GM13977 (cell line): ENCODE measurements at regions not wholly inside any gene's neighbourhood (a gene's known extent, or its start where the extent isn't known, plus 50 kb on each side); places are given as distances from the start of the nearest gene placed in this dataset.

Experiments
- DNase-seq: peaks from one replicate; pipeline ENCODE4 v3.0.0; 2012; ENCODE audit warnings: low spot score
- in situ Hi-C: fragments of 300-500 bp; cut with MboI; formaldehyde crosslinking; loops from one replicate; pipeline ENCODE4 v1.12.0; 2022; ENCODE audit warnings: low sequenced_read_pairs, low pct_unique_long_range_greater_than_20kb, mixed read lengths, inconsistent platforms; ENCODE audit not compliant: unreplicated experiment
- TF ChIP-seq, protein P1 (sequence below): IDR thresholded peaks from 2 replicates; pipeline ENCODE4 v1.5.1; 2012; ENCODE audit warnings: mild to moderate bottlenecking, control low read depth; ENCODE audit not compliant: insufficient read depth; ENCODE audit errors: extremely low read depth, missing control alignments

DNA sequence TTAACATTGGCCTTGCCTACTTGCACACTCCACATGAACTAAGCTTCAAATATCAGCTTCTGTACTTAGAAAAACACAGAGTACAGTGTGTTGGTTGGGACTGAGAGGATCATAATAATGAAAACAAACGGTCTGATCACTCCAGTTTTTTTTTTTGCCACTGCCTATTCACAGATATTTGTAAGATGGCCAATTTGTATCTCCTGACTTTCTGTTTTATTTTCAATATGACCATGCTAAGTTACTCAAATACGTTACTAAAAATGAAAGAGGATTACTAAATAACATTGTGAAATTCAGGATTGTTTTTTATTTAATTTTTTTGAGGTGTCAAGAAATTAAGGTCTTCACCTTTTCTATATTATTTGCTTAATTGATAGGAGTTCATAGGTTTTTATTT, 595.1 kb downstream of the TUSC7 start:
- in situ Hi-C loops: no loop called here

DNA sequence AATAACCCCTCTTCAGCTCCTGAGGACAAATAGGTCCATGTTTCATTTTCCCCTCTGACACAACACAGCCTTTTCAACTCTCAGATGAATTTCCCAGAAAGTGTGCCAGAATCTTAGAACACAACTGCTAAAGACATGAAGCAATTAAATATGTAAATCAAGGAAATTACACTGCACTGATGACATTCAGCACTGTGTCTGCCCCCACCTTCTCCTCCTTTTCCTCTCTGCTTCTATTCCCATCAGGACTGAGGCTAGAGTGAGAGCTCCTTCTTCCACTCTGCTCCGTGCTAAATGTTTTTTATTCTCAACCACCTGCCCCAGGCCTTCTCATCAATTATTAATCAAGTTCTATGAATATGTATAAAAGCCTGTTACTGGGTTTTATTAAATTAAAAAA, 596.1 kb downstream of the TUSC7 start:
- no peak for DNase-seq
- in situ Hi-C loops: no loop called here
- TF ChIP-seq, protein P1, sequence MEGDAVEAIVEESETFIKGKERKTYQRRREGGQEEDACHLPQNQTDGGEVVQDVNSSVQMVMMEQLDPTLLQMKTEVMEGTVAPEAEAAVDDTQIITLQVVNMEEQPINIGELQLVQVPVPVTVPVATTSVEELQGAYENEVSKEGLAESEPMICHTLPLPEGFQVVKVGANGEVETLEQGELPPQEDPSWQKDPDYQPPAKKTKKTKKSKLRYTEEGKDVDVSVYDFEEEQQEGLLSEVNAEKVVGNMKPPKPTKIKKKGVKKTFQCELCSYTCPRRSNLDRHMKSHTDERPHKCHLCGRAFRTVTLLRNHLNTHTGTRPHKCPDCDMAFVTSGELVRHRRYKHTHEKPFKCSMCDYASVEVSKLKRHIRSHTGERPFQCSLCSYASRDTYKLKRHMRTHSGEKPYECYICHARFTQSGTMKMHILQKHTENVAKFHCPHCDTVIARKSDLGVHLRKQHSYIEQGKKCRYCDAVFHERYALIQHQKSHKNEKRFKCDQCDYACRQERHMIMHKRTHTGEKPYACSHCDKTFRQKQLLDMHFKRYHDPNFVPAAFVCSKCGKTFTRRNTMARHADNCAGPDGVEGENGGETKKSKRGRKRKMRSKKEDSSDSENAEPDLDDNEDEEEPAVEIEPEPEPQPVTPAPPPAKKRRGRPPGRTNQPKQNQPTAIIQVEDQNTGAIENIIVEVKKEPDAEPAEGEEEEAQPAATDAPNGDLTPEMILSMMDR: no peak

More for the DNA sequence above, 595.1 kb downstream of the TUSC7 start:
- no peak for DNase-seq
- TF ChIP-seq, protein P1: no peak

DNA sequence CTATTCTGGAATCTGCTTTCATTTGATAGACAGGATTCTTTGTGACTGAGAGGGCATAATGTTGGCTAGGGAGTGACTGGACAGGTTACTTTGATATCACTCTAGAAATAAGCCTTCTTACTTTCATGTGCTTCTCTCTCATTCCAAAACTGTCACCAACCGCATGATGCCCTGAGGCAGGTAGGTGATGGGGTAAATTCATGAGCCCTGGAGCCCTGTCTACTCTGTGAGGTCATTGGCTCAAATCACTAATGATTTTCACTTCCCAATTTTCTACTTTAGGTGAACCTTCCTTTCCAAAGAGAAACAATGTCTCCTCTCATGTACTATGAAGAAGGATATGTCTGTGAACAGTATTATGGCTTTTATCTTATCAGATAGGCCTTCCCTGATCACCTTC, 596.7 kb downstream of the TUSC7 start:
- in situ Hi-C loops: no loop called here
- DNase-seq: no peak
- TF ChIP-seq, protein P1: no peak

DNA sequence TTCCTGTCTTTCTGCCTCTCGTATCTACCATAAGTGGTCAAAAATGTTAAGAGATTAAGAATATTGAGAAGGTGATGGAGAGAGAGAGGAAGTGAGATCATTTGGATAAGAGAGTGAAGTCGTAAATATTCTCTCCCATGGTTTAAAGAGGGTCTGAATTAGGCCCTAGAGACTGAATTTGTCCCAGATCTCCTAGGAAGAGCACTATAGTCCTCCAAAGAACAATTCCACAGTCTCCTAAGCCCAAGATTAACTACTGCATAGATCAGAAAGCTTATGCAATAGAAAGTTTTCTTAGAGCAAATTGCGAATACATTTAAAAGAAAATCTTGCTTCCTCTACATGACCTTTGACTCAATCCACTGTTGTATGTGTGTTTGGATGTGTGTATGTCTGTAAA, 598.8 kb downstream of the TUSC7 start:
- TF ChIP-seq, protein P1: no peak
- DNase-seq: no peak
- in situ Hi-C loops: no loop called here

DNA sequence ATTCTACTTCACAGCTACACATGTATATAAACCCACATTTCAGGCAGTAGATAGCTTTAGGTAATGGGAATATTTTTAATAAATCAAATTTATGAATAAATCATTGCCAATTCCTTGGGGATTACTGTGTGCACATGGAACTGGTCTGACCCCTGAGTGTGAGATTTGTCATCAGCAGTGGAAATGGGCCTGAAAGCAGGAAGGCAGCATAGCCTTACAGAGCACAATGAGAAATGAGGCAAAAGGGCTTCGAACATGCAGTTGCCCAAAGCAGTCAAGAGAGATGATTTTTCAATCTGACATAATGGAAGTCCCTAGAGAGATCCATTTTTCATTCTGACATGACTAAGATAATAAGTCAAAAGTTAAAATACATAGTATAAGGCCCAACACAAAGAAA, 599.2 kb downstream of the TUSC7 start:
- TF ChIP-seq, protein P1: no peak
- in situ Hi-C loops: no loop called here
- DNase-seq: no peak

DNA sequence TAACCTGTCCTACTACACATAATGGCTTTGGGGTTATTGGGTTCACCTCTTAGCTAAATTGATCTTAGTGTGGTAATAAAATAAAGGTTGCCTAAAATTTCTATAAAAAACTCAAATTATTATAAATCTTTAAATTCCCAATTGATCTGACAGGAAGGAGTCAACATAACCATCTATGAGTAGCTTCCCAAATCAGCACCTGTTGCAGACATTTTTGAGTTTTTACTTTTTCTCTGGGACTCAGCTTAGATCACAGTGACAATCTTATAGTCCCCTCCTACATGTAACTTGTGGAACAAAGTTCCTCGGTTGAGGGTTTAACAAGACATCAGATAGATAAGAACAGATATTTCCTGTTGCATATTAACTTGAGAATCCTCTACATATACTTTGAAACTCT, 601.0 kb downstream of the TUSC7 start:
- DNase-seq: no peak
- in situ Hi-C loops: no loop called here
- TF ChIP-seq, protein P1: no peak

DNA sequence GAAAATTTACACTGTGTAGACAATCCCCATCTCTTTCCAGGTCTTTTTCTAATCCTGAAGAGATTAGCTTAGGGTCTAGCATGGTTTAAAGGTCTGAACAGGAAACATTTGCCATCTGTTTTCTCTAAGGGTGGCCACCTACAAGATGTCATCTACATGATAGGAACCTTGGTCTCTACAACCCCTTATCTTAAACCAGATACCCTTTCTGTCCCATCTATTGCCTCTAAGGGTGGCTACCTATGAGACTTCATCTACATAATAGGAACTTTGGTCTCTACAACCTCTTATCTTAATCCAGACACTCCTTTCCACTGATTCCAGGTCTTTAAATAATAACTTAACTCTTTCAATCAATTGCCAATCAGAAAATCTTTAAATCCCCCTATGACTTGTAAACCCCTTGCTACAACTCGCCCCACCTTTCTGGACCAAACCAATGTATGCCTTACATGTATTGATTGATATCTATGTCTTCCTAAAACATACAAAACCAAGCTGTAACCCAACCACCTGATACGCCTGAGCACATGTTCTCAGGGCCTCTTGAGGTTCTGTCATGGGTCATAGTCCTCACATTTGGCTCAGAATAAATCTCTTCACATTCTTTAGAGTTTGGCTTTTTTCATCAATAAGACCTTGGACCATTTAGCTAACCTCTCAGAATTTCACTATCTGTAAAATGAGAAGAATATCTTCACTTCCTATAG, 605.0 kb downstream of the TUSC7 start:
- in situ Hi-C loops: no loop called here
- TF ChIP-seq, protein P1: no peak
- DNase-seq: no peak
